SU-DHL-6 (cell line): ENCODE measurements at regions not wholly inside any gene's neighbourhood (a gene's known extent, or its start where the extent isn't known, plus 50 kb on each side); places are given as distances from the start of the nearest gene placed in this dataset.

Experiments
- H2AFZ ChIP-seq: fragments of 200-600 bp; sonication (generic); 2 replicates; pipeline ENCODE4 v1.6.1; 2014; ENCODE audit warnings: low read depth, mild to moderate bottlenecking, moderate library complexity, mixed read lengths, antibody characterized with exemption, low read length; ENCODE audit not compliant: severe bottlenecking
- H3F3A ChIP-seq: fragments of 200-600 bp; shearing (Covaris generic); 2 replicates; pipeline ENCODE4 v1.6.0; 2016; ENCODE audit warnings: antibody characterized with exemption, mild to moderate bottlenecking; ENCODE audit not compliant: insufficient read depth
- H3K27ac ChIP-seq: fragments of 200-600 bp; sonication (generic); 2 replicates; pipeline ENCODE4 v1.5.1; 2016; ENCODE audit warnings: low read depth, mild to moderate bottlenecking, low read length, moderate library complexity, mixed read lengths
- H3K27me3 ChIP-seq: fragments of 200-600 bp; sonication (generic), shearing (Covaris generic); 2 replicates; pipeline ENCODE4 v1.6.0; 2014; ENCODE audit warnings: mild to moderate bottlenecking, low read length
- H3K36me3 ChIP-seq: fragments of 200-600 bp; sonication (generic); 2 replicates; pipeline ENCODE4 v1.6.1; 2014; ENCODE audit warnings: mild to moderate bottlenecking, low read length, mixed read lengths
- H3K4me2 ChIP-seq: fragments of 300-600, 200-600 bp; shearing (Covaris generic), sonication (generic); 2 replicates; pipeline ENCODE4 v1.6.0; 2014; ENCODE audit warnings: low read length, low read depth, mild to moderate bottlenecking; ENCODE audit not compliant: poor library complexity, severe bottlenecking
- H3K4me3 ChIP-seq: fragments of 200-600 bp; sonication (generic); 2 replicates; pipeline ENCODE4 v1.5.1; 2014; ENCODE audit warnings: antibody characterized with exemption, low read length, mild to moderate bottlenecking, mixed read lengths; ENCODE audit not compliant: insufficient read depth, poor library complexity, severe bottlenecking
- H3K79me2 ChIP-seq: fragments of 200-600 bp; sonication (generic); 2 replicates; pipeline ENCODE4 v1.6.1; 2014; ENCODE audit warnings: mild to moderate bottlenecking, low read length, moderate library complexity; ENCODE audit not compliant: insufficient read depth
- H3K9ac ChIP-seq: fragments of 200-600 bp; sonication (generic); 2 replicates; pipeline ENCODE4 v1.7.0; 2014; ENCODE audit warnings: mild to moderate bottlenecking, low read length
- H3K9me2 ChIP-seq: fragments of 200-600 bp; sonication (generic); replicated peaks from 2 replicates; pipeline ENCODE4 v1.6.1; 2014; ENCODE audit warnings: low read length; ENCODE audit not compliant: insufficient read depth
- H3K9me3 ChIP-seq: fragments of 200-600 bp; sonication (generic); 2 replicates; pipeline ENCODE4 v1.6.1; 2014; ENCODE audit warnings: low read length, mixed read lengths; ENCODE audit not compliant: insufficient read depth
- H4K20me1 ChIP-seq: fragments of 200-600 bp; sonication (generic); 2 replicates; pipeline ENCODE4 v1.6.1; 2014; ENCODE audit warnings: low read depth, mild to moderate bottlenecking, antibody characterized with exemption, low read length, moderate library complexity, mixed read lengths
- CTCF ChIP-seq: fragments of 200-600 bp; sonication (generic); IDR thresholded peaks from one replicate; pipeline ENCODE4 v1.5.1; 2017; ENCODE audit warnings: antibody characterized with exemption, mild to moderate bottlenecking, low read length, moderate library complexity; ENCODE audit not compliant: insufficient read depth, poor library complexity, severe bottlenecking
- EZH2phosphoT487 ChIP-seq: fragments of 200-600 bp; sonication (generic), shearing (Covaris generic); conservative IDR thresholded peaks from 2 replicates; pipeline ENCODE4 v1.6.1; 2018; ENCODE audit warnings: mild to moderate bottlenecking, antibody characterized with exemption, low read length, moderate library complexity, mixed read lengths

- Histone ChIP-seq H3K27ac (no peak overlapping the region), H3F3A (no peaks in the 10 kb centered on the region), H3K9me2 (no peaks in the 10 kb centered on the region), H3K9ac (no peak overlapping the region), H3K9me3 (no peaks in the 10 kb centered on the region), H3K79me2 (no peaks in the 10 kb centered on the region), H3K27me3 (no peaks in the 10 kb centered on the region), H3K4me3 (no peak overlapping the region), H4K20me1 (no peaks in the 10 kb centered on the region), H3K4me2 (no peak overlapping the region), H2AFZ (no peak overlapping the region), H3K36me3 (no peaks in the 10 kb centered on the region)
- TF ChIP-seq EZH2phosphoT487 (no peak), CTCF (no peak)
Measured at GRCh38 chr13:86976521-86977324, 694.4 kb upstream of the SLITRK5 start.

GRCh38 chr13:86986448-86986847 lies 684.7 kb upstream of the SLITRK5 start:
- no peaks in the 10 kb centered on the region for H3K9me3 ChIP-seq
- H3K4me2 ChIP-seq: no peak overlapping the region
- no peaks in the 10 kb centered on the region for H4K20me1 ChIP-seq
- no peak overlapping the region for H3K4me3 ChIP-seq
- H2AFZ ChIP-seq: no peak overlapping the region
- H3K79me2 ChIP-seq: no peaks in the 10 kb centered on the region
- no peak overlapping the region for H3K27ac ChIP-seq
- H3F3A ChIP-seq: no peaks in the 10 kb centered on the region
- no peak overlapping the region for H3K9ac ChIP-seq
- H3K9me2 ChIP-seq: no peaks in the 10 kb centered on the region
- H3K36me3 ChIP-seq: no peaks in the 10 kb centered on the region
- no peaks in the 10 kb centered on the region for H3K27me3 ChIP-seq
- TF ChIP-seq EZH2phosphoT487 (no peak), CTCF (no peak)

- no peak overlapping the region for H3K27ac ChIP-seq
- TF ChIP-seq EZH2phosphoT487 (no peak), CTCF (no peak)
- H3K9ac ChIP-seq: no peak overlapping the region
- no peaks in the 10 kb centered on the region for H4K20me1 ChIP-seq
- H2AFZ ChIP-seq: no peak overlapping the region
- no peak overlapping the region for H3K4me3 ChIP-seq
- H3K27me3 ChIP-seq: no peaks in the 10 kb centered on the region
- no peaks in the 10 kb centered on the region for H3F3A ChIP-seq
- H3K36me3 ChIP-seq: no peaks in the 10 kb centered on the region
- H3K4me2 ChIP-seq: no peak overlapping the region
- H3K9me3 ChIP-seq: no peaks in the 10 kb centered on the region
- H3K79me2 ChIP-seq: no peaks in the 10 kb centered on the region
- H3K9me2 ChIP-seq: no peaks in the 10 kb centered on the region
Measured at GRCh38 chr13:86992251-86992650, 678.9 kb upstream of the SLITRK5 start.
